ENCODE measurements at regions not wholly inside any gene's neighbourhood (a gene's known extent, or its start where the extent isn't known, plus 50 kb on each side); places are given as distances from the start of the nearest gene placed in this dataset.

DNA sequence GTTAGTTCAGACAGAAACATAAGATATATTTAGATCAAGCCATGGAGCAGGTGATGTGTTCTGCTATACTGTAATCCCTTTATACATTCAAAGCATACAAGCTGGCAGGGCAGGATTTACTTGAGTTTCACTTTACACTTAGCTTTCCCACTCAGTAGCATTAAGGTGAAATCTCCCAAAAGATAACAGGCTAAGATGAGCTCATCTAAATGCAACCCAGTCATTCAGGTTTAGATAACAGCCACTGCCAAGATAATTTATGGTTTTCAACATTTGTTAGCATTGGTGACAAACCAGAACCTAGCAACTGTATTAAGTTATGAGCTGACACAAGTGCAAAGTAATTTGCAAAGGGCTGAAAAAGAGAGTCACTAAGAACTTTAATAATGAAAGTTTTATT is 925.1 kb upstream of the ATXN7L3B start:
- no peaks in the 10 kb centered on the region for H3K27me3 ChIP-seq
- H3K4me3 ChIP-seq: no peak overlapping the region
- ATAC-seq: no peak
- TF ChIP-seq, protein P1, sequence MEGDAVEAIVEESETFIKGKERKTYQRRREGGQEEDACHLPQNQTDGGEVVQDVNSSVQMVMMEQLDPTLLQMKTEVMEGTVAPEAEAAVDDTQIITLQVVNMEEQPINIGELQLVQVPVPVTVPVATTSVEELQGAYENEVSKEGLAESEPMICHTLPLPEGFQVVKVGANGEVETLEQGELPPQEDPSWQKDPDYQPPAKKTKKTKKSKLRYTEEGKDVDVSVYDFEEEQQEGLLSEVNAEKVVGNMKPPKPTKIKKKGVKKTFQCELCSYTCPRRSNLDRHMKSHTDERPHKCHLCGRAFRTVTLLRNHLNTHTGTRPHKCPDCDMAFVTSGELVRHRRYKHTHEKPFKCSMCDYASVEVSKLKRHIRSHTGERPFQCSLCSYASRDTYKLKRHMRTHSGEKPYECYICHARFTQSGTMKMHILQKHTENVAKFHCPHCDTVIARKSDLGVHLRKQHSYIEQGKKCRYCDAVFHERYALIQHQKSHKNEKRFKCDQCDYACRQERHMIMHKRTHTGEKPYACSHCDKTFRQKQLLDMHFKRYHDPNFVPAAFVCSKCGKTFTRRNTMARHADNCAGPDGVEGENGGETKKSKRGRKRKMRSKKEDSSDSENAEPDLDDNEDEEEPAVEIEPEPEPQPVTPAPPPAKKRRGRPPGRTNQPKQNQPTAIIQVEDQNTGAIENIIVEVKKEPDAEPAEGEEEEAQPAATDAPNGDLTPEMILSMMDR (IDR thresholded peaks at IDR 0.05): no peak
- intact Hi-C loops (cut with DNase I): no loop called here
- H3K27ac ChIP-seq: no peak overlapping the region
- DNase-seq: no peak
- no peaks in the 10 kb centered on the region for H3K4me1 ChIP-seq
- no peaks in the 10 kb centered on the region for H3K36me3 ChIP-seq
- no peaks in the 10 kb centered on the region for H3K9me3 ChIP-seq

DNA sequence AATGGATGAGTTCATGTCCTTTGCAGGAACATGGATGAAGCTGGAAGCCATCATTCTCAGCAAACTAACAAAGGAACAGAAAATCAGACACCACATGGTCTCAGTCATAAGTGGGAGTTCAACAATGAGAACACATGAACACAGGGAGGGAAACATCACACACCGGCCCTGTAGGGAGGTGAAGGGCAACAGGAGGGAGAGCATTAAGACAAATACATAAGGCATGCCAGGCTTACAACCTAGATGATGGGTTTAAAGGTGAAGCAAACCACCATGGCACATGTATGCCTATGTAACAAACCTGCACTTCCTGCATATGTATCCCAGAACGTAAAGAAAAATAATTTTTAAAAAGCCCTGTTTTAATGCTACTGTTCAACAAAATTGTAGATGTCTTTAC is 914.2 kb upstream of the ATXN7L3B start:
- ATAC-seq: no peak
- intact Hi-C loops (cut with DNase I): no loop called here
- Histone ChIP-seq H3K36me3 (no peaks in the 10 kb centered on the region), H3K27ac (no peak overlapping the region), H3K4me1 (no peaks in the 10 kb centered on the region), H3K9me3 (no peaks in the 10 kb centered on the region), H3K4me3 (no peak overlapping the region), H3K27me3 (no peaks in the 10 kb centered on the region)
- TF ChIP-seq, protein P1 (IDR thresholded peaks at IDR 0.05): no peak
- DNase-seq: no peak

DNA sequence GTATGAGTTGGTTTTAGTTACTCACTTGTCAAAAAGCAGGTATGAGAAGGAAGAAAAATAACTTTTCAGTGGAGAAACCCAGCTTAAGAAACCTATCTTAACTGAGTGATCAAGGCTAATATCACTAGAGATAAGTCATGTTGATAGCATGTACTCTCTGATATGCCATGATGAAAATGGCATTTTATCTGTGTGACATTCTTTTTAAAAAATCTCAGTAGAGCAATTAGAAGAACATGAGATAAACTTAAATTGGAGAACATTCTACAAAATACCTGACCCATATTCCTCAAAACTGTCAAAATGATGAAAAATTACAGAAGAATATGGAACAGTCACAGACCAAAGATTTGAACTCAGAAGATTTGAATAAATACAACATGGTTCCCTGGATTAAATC is 912.4 kb upstream of the ATXN7L3B start:
- H3K4me1 ChIP-seq: no peaks in the 10 kb centered on the region
- intact Hi-C loops (cut with DNase I): no loop called here
- ATAC-seq (no peak), DNase-seq (no peak)
- no peak overlapping the region for H3K27ac ChIP-seq
- H3K4me3 ChIP-seq: no peak overlapping the region
- H3K36me3 ChIP-seq: no peaks in the 10 kb centered on the region
- H3K9me3 ChIP-seq: no peaks in the 10 kb centered on the region
- no peaks in the 10 kb centered on the region for H3K27me3 ChIP-seq
- TF ChIP-seq, protein P1 (IDR thresholded peaks at IDR 0.05): no peak

GRCh38 chr12:73629171-73629570 is 908.5 kb upstream of the ATXN7L3B start:
- TF ChIP-seq, protein P1 (IDR thresholded peaks at IDR 0.05): no peak
- DNase-seq (no peak), ATAC-seq (no peak)
- Histone ChIP-seq H3K27me3 (no peaks in the 10 kb centered on the region), H3K27ac (no peak overlapping the region), H3K9me3 (no peaks in the 10 kb centered on the region), H3K4me3 (no peak overlapping the region), H3K36me3 (no peaks in the 10 kb centered on the region), H3K4me1 (no peaks in the 10 kb centered on the region)
- intact Hi-C loops (cut with DNase I): no loop called here

- DNase-seq: no peak
Measured at GRCh38 chr12:73629893-73630831, 907.5 kb upstream of the ATXN7L3B start.

More at GRCh38 chr12:73629893-73630831, 907.5 kb upstream of the ATXN7L3B start:
- no peaks in the 10 kb centered on the region for H3K36me3 ChIP-seq
- no peak for ATAC-seq
- no peaks in the 10 kb centered on the region for H3K4me1 ChIP-seq
- TF ChIP-seq, protein P1 (IDR thresholded peaks at IDR 0.05): no peak
- H3K27me3 ChIP-seq: no peaks in the 10 kb centered on the region
- H3K9me3 ChIP-seq: no peaks in the 10 kb centered on the region
- no peak overlapping the region for H3K4me3 ChIP-seq
- intact Hi-C loops (cut with DNase I): no loop called here
- H3K27ac ChIP-seq: no peak overlapping the region
